Pancreas (tissue), 10 donors: ENCODE measurements at regions not wholly inside any gene's neighbourhood (a gene's known extent, or its start where the extent isn't known, plus 50 kb on each side); places are given as distances from the start of the nearest gene placed in this dataset.
A peak's percentile ranks its signal among the peaks of the same experiment; 100 is the strongest.

ENCODE experiments used
- ATAC-seq, 4 donors: fragments of 200-7000 bp; cut with Tn5 transposase; one replicate each; pipeline versions ENCODE4 v1.8.0 to v1.9.1; 2020; ENCODE audit warnings: mild to moderate bottlenecking in 4 of 4, moderate library complexity in 4 of 4
- DNase-seq, 6 donors: peaks; one replicate each; pipeline ENCODE4 v3.0.0-alpha.2; 2020
- FAIRE-seq: peaks from 2 replicates; lab custom pipeline; 2012; peaks lifted over from hg19 to GRCh38; lab: Jason Lieb, UNC
- H3K27ac ChIP-seq, 4 donors: fragments of 200-600 bp; sonication (generic); 1 replicate in 3 of 4; 2 replicates in 1 of 4; pipeline versions ENCODE4 v1.5.0 to v1.8.0; 2020
- H3K27me3 ChIP-seq, 4 donors: fragments of 200-600 bp; one replicate each; pipeline ENCODE4 v1.8.0; 2021
- H3K36me3 ChIP-seq, 3 donors: fragments of 200-600 bp; sonication (generic) in 1 of 3; one replicate each; pipeline versions ENCODE4 v1.5.0 to v1.8.0; 2020 to 2021
- H3K4me1 ChIP-seq, 3 donors: fragments of 200-600 bp; one replicate each; pipeline ENCODE4 v1.8.0; 2021
- H3K4me3 ChIP-seq, 4 donors: fragments of 200-600 bp; sonication (generic) in 2 of 4; one replicate each; pipeline versions ENCODE4 v1.5.0 to v1.8.0; 2020 to 2021
- H3K9me3 ChIP-seq, 4 donors: fragments of 200-600 bp; one replicate each; pipeline ENCODE4 v1.8.0; 2021
- WGBS, 2 donors: extraction: QIAGEN DNeasy Blood & Tissue Kit; methylation state at CpG; one replicate each; pipeline ENCODE4 v1.1.7; 2013; 5-methylcytosine and 5-hydroxymethylcytosine counted together
- intact Hi-C, 3 donors: fragments of 100-400 bp; cut with DNase I; formaldehyde crosslinking; loops; one replicate each; pipeline versions ENCODE4 v1.11.1 to v1.14.2; 2022
- TF ChIP-seq, protein P1 (sequence below), 4 donors: fragments of 200-600 bp; sonication (generic) in 3 of 4; IDR thresholded peaks; one replicate each; pipeline versions ENCODE4 v1.5.0 to v1.8.0; 2021; ENCODE audit warnings: antibody characterized with exemption in 4 of 4
- donor health status: healthy with polysubstance abuse.
- donor health status: DM: no; HTN: no; CAD: no; lungs with moderate emphysema.
- donor health status: DM: no; HTN: no; CAD: no.
- donor health status: control.
- donor health status: control.
- donor health status: Bipolar disorder and iron deficiency.
- donor health status: DM: yes; HTN: yes; CAD: no.
- donor health status: DM: no; HTN: no; CAD: no.
- donor health status: DM: no; HTN: no; CAD: no.
- donor health status: DM: yes; HTN: yes; CAD: no.

DNA sequence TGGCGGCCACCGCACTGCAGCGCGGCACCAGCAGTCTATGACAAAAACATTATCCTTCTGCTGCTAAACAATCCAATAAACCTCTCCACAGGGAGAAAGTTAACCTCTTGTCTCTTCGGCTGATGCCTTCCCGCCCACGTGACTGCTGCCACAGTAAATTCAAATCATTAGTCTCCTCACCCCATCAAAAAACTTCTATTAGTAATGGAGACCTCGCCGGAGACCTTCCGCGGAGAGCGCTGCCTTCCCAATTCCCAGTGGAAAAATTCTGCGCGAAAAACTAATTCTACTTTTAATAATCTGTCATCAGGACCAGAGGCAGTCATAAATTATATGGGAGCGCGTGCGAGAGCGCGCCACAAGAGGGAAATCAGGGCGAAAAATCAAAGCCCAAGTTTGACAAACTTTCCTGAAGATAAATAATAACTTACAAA is 90.0 kb upstream of the PAX2 start:
- Histone ChIP-seq H3K27ac (no peak overlapping the region), H3K9me3 (no peaks in the 10 kb centered on the region), H3K27me3 (peaks cover 3 to 51% (median 14%) of the 10 kb centered on the region in 4 donors), H3K4me1 (peaks cover 0 to 4% (median 0%) of the 10 kb centered on the region in 3 donors), H3K4me3 (peak overlapping the region in 1 of 4 donors; percentile 22), H3K36me3 (no peaks in the 10 kb centered on the region)
- FAIRE-seq (no peak), ATAC-seq (no peak), DNase-seq (no peak)
- TF ChIP-seq, protein P1, sequence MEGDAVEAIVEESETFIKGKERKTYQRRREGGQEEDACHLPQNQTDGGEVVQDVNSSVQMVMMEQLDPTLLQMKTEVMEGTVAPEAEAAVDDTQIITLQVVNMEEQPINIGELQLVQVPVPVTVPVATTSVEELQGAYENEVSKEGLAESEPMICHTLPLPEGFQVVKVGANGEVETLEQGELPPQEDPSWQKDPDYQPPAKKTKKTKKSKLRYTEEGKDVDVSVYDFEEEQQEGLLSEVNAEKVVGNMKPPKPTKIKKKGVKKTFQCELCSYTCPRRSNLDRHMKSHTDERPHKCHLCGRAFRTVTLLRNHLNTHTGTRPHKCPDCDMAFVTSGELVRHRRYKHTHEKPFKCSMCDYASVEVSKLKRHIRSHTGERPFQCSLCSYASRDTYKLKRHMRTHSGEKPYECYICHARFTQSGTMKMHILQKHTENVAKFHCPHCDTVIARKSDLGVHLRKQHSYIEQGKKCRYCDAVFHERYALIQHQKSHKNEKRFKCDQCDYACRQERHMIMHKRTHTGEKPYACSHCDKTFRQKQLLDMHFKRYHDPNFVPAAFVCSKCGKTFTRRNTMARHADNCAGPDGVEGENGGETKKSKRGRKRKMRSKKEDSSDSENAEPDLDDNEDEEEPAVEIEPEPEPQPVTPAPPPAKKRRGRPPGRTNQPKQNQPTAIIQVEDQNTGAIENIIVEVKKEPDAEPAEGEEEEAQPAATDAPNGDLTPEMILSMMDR (IDR thresholded peaks at IDR 0.05): no peak
- intact Hi-C loops: no loop called here
- WGBS, 2 donors: 2 to 4% methylated on average over 20 of the region's 20 CpGs

DNA sequence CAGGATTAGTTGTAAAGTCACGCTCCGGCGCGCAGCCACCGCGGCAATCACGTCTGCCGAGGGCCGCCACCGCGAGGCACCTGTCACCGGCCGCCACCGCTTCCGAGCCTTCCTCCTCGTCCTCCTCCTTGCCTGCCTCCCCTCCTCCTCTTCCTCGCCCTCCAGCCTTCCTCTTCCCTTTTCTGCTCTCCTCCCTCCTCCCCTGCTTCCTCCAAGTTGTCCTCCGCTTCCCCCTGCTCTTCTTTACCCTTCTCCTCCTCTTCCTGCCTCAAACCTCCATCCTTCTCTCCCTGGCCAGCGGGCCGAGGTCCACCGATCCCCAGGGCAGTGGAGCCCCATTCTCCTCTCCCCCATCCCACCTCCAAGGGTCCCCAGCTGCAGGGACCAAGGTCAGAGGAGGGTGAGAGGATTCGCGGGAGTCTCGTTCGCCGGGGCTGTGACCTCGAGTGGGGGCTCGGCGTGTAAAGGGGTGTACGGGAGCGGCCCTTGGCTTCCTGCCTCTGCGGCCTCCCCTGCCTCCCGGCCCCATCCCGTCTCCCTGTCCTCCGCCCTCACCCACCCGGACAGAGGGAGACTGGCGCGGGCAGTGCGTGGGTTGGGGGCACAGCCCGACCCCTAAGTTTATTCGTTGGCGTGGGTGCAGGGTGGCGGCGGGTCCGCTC is 89.5 kb upstream of the PAX2 start:
- TF ChIP-seq, protein P1 (IDR thresholded peaks at IDR 0.05): no peak
- intact Hi-C loops: no loop called here
- peak in 1 of 6 donors; percentile 77 for DNase-seq
- Histone ChIP-seq H3K9me3 (no peaks in the 10 kb centered on the region), H3K27ac (no peak overlapping the region), H3K36me3 (no peaks in the 10 kb centered on the region), H3K4me1 (peaks cover 0 to 4% (median 0%) of the 10 kb centered on the region in 3 donors), H3K4me3 (peak overlapping the region in 2 of 4 donors; percentile 8 to 20), H3K27me3 (peaks cover 3 to 56% (median 14%) of the 10 kb centered on the region in 4 donors)
- ATAC-seq: peak in 1 of 4 donors; percentile 19
- FAIRE-seq: no peak
- WGBS, 2 donors: 3% methylated on average over 41 to 45 of the region's 45 CpGs

DNA sequence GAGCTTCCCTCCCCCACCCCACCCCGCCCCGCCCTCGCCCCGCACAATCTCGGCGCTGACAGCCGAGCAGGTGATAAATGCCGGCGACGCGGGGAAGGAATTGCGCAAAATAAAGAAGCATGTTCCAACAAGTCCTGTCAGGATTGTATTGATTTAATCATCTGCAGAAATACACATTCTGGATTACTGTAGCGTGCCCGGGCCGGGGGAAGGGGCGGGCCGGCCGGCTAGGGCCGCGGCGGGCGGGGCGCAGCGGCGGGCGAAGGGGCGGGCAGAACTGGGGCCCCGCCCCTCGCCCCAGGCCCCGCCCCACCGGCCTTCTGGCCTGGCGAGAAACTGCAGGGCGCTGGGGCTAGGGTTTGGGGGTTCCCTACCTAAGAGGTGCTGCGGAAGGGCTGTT is 88.9 kb upstream of the PAX2 start:
- Histone ChIP-seq H3K4me3 (peak overlapping the region in 2 of 4 donors; percentile 8 to 20), H3K27ac (no peak overlapping the region), H3K27me3 (peaks cover 3 to 59% (median 15%) of the 10 kb centered on the region in 4 donors), H3K36me3 (no peaks in the 10 kb centered on the region), H3K9me3 (no peaks in the 10 kb centered on the region), H3K4me1 (peaks cover 0 to 4% (median 0%) of the 10 kb centered on the region in 3 donors)
- intact Hi-C loops: no loop called here
- TF ChIP-seq, protein P1 (IDR thresholded peaks at IDR 0.05): no peak
- DNase-seq: peak in 4 of 6 donors; percentile 44 to 69 (median 55)
- 1 to 2% methylated on average over 22 to 34 of the region's 34 CpGs for WGBS, 2 donors
- ATAC-seq: peak; percentile 78 to 95 (median 88)
- FAIRE-seq: no peak

DNA sequence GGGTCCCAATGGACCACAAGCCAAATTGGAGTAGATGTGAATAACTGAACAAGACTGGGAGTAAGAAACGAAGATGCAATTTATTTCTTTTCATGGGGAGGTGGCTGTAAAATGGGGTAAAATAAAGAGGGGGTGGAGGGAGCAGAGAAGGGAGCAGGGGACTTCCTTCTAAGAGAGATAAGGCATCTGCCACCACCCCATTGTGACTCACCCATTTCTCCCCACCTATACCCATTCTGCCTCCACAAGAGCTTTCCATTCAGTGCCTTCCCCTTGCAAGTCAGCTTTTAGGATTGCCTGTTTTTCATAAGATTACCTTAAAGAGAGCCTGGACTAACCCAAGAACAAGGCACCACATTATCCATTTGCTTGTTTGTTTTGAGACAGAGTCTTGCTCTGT is 87.1 kb upstream of the PAX2 start:
- no peak for DNase-seq
- H3K4me1 ChIP-seq: peaks cover 0 to 4% (median 0%) of the 10 kb centered on the region in 3 donors
- no peak overlapping the region for H3K27ac ChIP-seq
- H3K36me3 ChIP-seq: no peaks in the 10 kb centered on the region
- no peak for FAIRE-seq
- ATAC-seq: no peak
- TF ChIP-seq, protein P1 (IDR thresholded peaks at IDR 0.05): no peak
- 25 to 45% methylated on average over 1 of the region's 1 CpG for WGBS, 2 donors
- intact Hi-C loops: no loop called here
- H3K27me3 ChIP-seq: peaks cover 3 to 64% (median 15%) of the 10 kb centered on the region in 4 donors
- H3K4me3 ChIP-seq: no peak overlapping the region
- H3K9me3 ChIP-seq: no peaks in the 10 kb centered on the region
